HCT116 (cell line): ENCODE measurements at regions not wholly inside any gene's neighbourhood (a gene's known extent, or its start where the extent isn't known, plus 50 kb on each side); places are given as distances from the start of the nearest gene placed in this dataset.

Source experiments
- ATAC-seq: fragments of 200-7000 bp; cut with Tn5 transposase; 2 replicates; pipeline ENCODE4 v1.9.1; 2020; ENCODE audit warnings: mild to moderate bottlenecking, moderate library complexity
- BruUV-seq: library from RNA; stranded (reverse); fragments of 400-500 nt; replicated peaks from 2 replicates; lab custom pipeline; 2021; lab: Mats Ljungman, UMichigan
- CTCF ChIA-PET: fragments of 300-600 bp; sonication (Branson Sonifier 250); formaldehyde crosslinking; loops from one replicate; lab custom pipeline; 2021; ENCODE audit warnings: antibody characterized with exemption; lab: Charles Lee
- POLR2A ChIA-PET: fragments of 300-600, 350-600 bp; sonication (Branson Sonifier 250); formaldehyde crosslinking; loops from one replicate; lab custom pipeline; 2021; ENCODE audit warnings: antibody characterized with exemption; lab: Charles Lee
- RAD21 ChIA-PET, 2 experiments: fragments of 300-600 bp; sonication (Branson Sonifier 250); formaldehyde crosslinking; loops; one replicate each; lab custom pipeline; 2023; ENCODE audit warnings: low total read pairs in 2 of 2; ENCODE audit not compliant: uncharacterized antibody in 2 of 2, unreplicated experiment in 2 of 2, low non-redundant PET in 1 of 2; lab: Charles Lee
- DNase-seq: peaks from one replicate; pipeline ENCODE4 v3.0.0-alpha.2; 2010; ENCODE audit warnings: low read depth, low spot score
- H2AFZ ChIP-seq: fragments of 200-600 bp; shearing (Covaris generic), sonication (generic); 2 replicates; pipeline ENCODE4 v1.6.1; 2017; ENCODE audit warnings: low read depth, mixed run types, mixed read lengths, antibody characterized with exemption, low read length; ENCODE audit not compliant: poor library complexity, severe bottlenecking
- H3K27ac ChIP-seq: 2 replicates; pipeline ENCODE4 v1.5.1; 2012; ENCODE audit warnings: low read depth, low read length
- H3K27me3 ChIP-seq: fragments of 200-600 bp; sonication (generic); 2 replicates; pipeline ENCODE4 v1.6.1; 2016; ENCODE audit warnings: mixed run types, low read length, mixed read lengths; ENCODE audit not compliant: insufficient read depth
- H3K36me3 ChIP-seq, 2 experiments: fragments of 200-500 bp in 1 of 2; fragments of 200-600 bp in 1 of 2; sonication (Bioruptor generic) in 1 of 2; sonication (generic) in 1 of 2; 2 replicates each; pipeline versions ENCODE4 v1.5.1 to v1.6.1; 2014 to 2016; ENCODE audit warnings: low read length in 2 of 2, inconsistent platforms in 1 of 2, mixed read lengths in 1 of 2, mixed run types in 1 of 2; ENCODE audit not compliant: insufficient read depth in 2 of 2, control insufficient read depth in 1 of 2
- H3K4me1 ChIP-seq, 2 experiments: fragments of 200-600 bp in 1 of 2; sonication (generic) in 1 of 2; 2 replicates each; pipeline versions ENCODE4 v1.5.1 to v1.6.1; 2012 to 2017; ENCODE audit warnings: low read length in 2 of 2, inconsistent platforms in 1 of 2, mild to moderate bottlenecking in 1 of 2, mixed read lengths in 1 of 2, mixed run types in 1 of 2, moderate library complexity in 1 of 2; ENCODE audit not compliant: insufficient read depth in 2 of 2, control insufficient read depth in 1 of 2
- H3K4me2 ChIP-seq: fragments of 200-600 bp; sonication (generic); 2 replicates; pipeline ENCODE4 v1.6.1; 2017; ENCODE audit warnings: mixed run types, low read length, mixed read lengths
- H3K4me3 ChIP-seq, 2 experiments: fragments of 200-600 bp in 1 of 2; sonication (generic) in 1 of 2; replicated peaks in 1 of 2; 2 replicates each; pipeline ENCODE4 v1.5.1; 2011 to 2016; ENCODE audit warnings: low read length in 2 of 2, control low read depth in 1 of 2, low read depth in 1 of 2, mild to moderate bottlenecking in 1 of 2, mixed read lengths in 1 of 2, mixed run types in 1 of 2
- H3K79me2 ChIP-seq: fragments of 200-600 bp; sonication (generic); 2 replicates; pipeline ENCODE4 v1.6.1; 2017; ENCODE audit warnings: mild to moderate bottlenecking, mixed run types, low read length, moderate library complexity, mixed read lengths; ENCODE audit not compliant: insufficient read depth
- H3K9ac ChIP-seq: fragments of 200-600 bp; sonication (generic); 2 replicates; pipeline ENCODE4 v1.6.1; 2016; ENCODE audit warnings: low read length, mixed read lengths
- H3K9me2 ChIP-seq: fragments of 200-600 bp; sonication (generic), shearing (Covaris generic); 2 replicates; pipeline ENCODE4 v1.6.1; 2017; ENCODE audit warnings: mixed run types, mild to moderate bottlenecking, moderate library complexity; ENCODE audit not compliant: insufficient read depth
- H3K9me3 ChIP-seq, 2 experiments: fragments of 200-500 bp in 1 of 2; fragments of 200-600 bp in 1 of 2; sonication (Bioruptor generic) in 1 of 2; sonication (generic) in 1 of 2; 2 replicates each; pipeline ENCODE4 v1.6.1; 2014 to 2017; ENCODE audit warnings: low read length in 2 of 2, mixed read lengths in 2 of 2, inconsistent platforms in 1 of 2, low read depth in 1 of 2, mild to moderate bottlenecking in 1 of 2, mixed run types in 1 of 2, moderate library complexity in 1 of 2; ENCODE audit not compliant: control insufficient read depth in 1 of 2, insufficient read depth in 1 of 2
- H4K20me1 ChIP-seq: fragments of 200-600 bp; sonication (generic), shearing (Covaris generic); 2 replicates; pipeline ENCODE4 v1.6.1; 2017; ENCODE audit warnings: mixed run types, mild to moderate bottlenecking, moderate library complexity; ENCODE audit not compliant: insufficient read depth
- ATF3 ChIP-seq: IDR thresholded peaks from 2 replicates; pipeline ENCODE4 v1.6.1; 2012
- CBX3 ChIP-seq: IDR thresholded peaks from 2 replicates; pipeline ENCODE4 v1.6.1; 2012; ENCODE audit warnings: low read depth
- CEBPB ChIP-seq: IDR thresholded peaks from 2 replicates; pipeline ENCODE4 v1.6.1; 2012; ENCODE audit warnings: low read depth
- EGR1 ChIP-seq: IDR thresholded peaks from 2 replicates; pipeline ENCODE4 v1.6.1; 2012; ENCODE audit warnings: low read depth
- ELF1 ChIP-seq: IDR thresholded peaks from 2 replicates; pipeline ENCODE4 v1.6.1; 2012; ENCODE audit warnings: low read depth, borderline replicate concordance
- EZH2 ChIP-seq: fragments of 200-600 bp; sonication (generic); IDR thresholded peaks from 2 replicates; pipeline ENCODE4 v1.6.1; 2017; ENCODE audit warnings: antibody characterized with exemption, mixed run types
- EZH2phosphoT487 ChIP-seq: fragments of 200-600 bp; IDR thresholded peaks from 2 replicates; pipeline ENCODE4 v1.6.1; 2018; ENCODE audit warnings: antibody characterized with exemption, borderline replicate concordance
- POLR2AphosphoS5 ChIP-seq: IDR thresholded peaks from 2 replicates; pipeline ENCODE4 v1.6.1; 2011; ENCODE audit warnings: mild to moderate bottlenecking, low read depth, low read length, moderate library complexity
- RAD21 ChIP-seq: IDR thresholded peaks from 2 replicates; pipeline ENCODE4 v1.6.1; 2012; ENCODE audit warnings: low read depth, mild to moderate bottlenecking
- REST ChIP-seq: IDR thresholded peaks from 2 replicates; pipeline ENCODE4 v1.6.1; 2012; ENCODE audit warnings: low read depth
- SIN3A ChIP-seq: IDR thresholded peaks from 2 replicates; pipeline ENCODE4 v1.6.1; 2012; ENCODE audit warnings: low read depth
- SRF ChIP-seq: IDR thresholded peaks from 2 replicates; pipeline ENCODE4 v1.6.1; 2012; ENCODE audit warnings: low read depth
- TCF7L2 ChIP-seq: IDR thresholded peaks from 2 replicates; pipeline ENCODE4 v1.7.0; 2011; ENCODE audit warnings: borderline replicate concordance, inconsistent platforms; ENCODE audit not compliant: insufficient read depth, insufficient read length; ENCODE audit errors: extremely low read depth
- ZFX ChIP-seq: fragments of 450-650 bp; IDR thresholded peaks from 2 replicates; pipeline ENCODE4 v1.6.1; 2017
- ZNF274 ChIP-seq: fragments of 200-500 bp; sonication (Bioruptor generic); IDR thresholded peaks from 2 replicates; pipeline ENCODE4 v1.6.1; 2014; ENCODE audit warnings: mild to moderate bottlenecking, low read depth, low read length, inconsistent platforms
- intact Hi-C: fragments of 100-400 bp; cut with micrococcal nuclease; formaldehyde crosslinking; loops from 2 replicates; pipeline ENCODE4 v1.10.0; 2022
- TF ChIP-seq, protein P1 (sequence below): IDR thresholded peaks from 2 replicates; pipeline ENCODE4 v1.6.1; 2012

GRCh38 chr1:65490231-65491009 is 70.0 kb downstream of the LEPR start:
- no peak overlapping the region for H3K4me2 ChIP-seq
- H3K9me2 ChIP-seq, result no peaks in the 10 kb centered on the region
- ATAC-seq, result no peak
- RAD21 ChIA-PET, result no interaction called here
- no peaks in the 10 kb centered on the region for H4K20me1 ChIP-seq
- H3K4me1 ChIP-seq, result no peaks in the 10 kb centered on the region
- CTCF ChIA-PET, result no interaction called here
- H3K27ac ChIP-seq, result no peak overlapping the region
- DNase-seq, result no peak
- no peaks in the 10 kb centered on the region for H3K79me2 ChIP-seq
- no peaks in the 10 kb centered on the region for H3K9me3 ChIP-seq
- no peak overlapping the region for H3K9ac ChIP-seq
- intact Hi-C loops, result no loop called here
- no peak overlapping the region for H2AFZ ChIP-seq
- TF ChIP-seq ELF1, result no peak
- no peak for TF ChIP-seq ZNF274
- TF ChIP-seq RAD21, result no peak
- no peak for TF ChIP-seq REST
- TF ChIP-seq TCF7L2, result no peak
- no peak for TF ChIP-seq SIN3A
- no peak for TF ChIP-seq CBX3
- TF ChIP-seq, protein P1, sequence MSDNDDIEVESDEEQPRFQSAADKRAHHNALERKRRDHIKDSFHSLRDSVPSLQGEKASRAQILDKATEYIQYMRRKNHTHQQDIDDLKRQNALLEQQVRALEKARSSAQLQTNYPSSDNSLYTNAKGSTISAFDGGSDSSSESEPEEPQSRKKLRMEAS, result no peak
- TF ChIP-seq SRF, result no peak
- TF ChIP-seq EZH2, result no peak
- TF ChIP-seq EZH2phosphoT487, result no peak
- TF ChIP-seq ZFX, result no peak
- no peak for TF ChIP-seq POLR2AphosphoS5
- TF ChIP-seq ATF3, result no peak
- TF ChIP-seq CEBPB, result no peak
- TF ChIP-seq EGR1, result no peak
- BruUV-seq, result no TSS peak
- no peaks in the 10 kb centered on the region for H3K27me3 ChIP-seq
- H3K36me3 ChIP-seq, result no peaks in the 10 kb centered on the region
- H3K4me3 ChIP-seq, result no peak overlapping the region
- POLR2A ChIA-PET, result no interaction called here
